SK-N-SH (cell line): ENCODE measurements at regions not wholly inside any gene's neighbourhood (a gene's known extent, or its start where the extent isn't known, plus 50 kb on each side); places are given as distances from the start of the nearest gene placed in this dataset.

Source experiments
- CTCF ChIA-PET: fragments of 300-600, 350-600 bp; formaldehyde crosslinking; extraction: SDS; loops from one replicate; lab custom pipeline; 2021; lab: Yijun Ruan, JAX
- POLR2A ChIA-PET: fragments of 350-600 bp; sonication (Branson Sonifier 250); formaldehyde crosslinking; extraction: SDS; loops from one replicate; lab custom pipeline; 2020; ENCODE audit warnings: antibody characterized with exemption, inconsistent platforms; lab: Yijun Ruan, JAX
- DNase-seq: peaks from one replicate; pipeline ENCODE4 v3.0.0; 2012
- H2AFZ ChIP-seq: fragments of 200-600 bp; sonication (generic); 2 replicates; pipeline ENCODE4 v1.8.1; 2016; ENCODE audit warnings: antibody characterized with exemption, mild to moderate bottlenecking, low read depth
- H3F3A ChIP-seq: fragments of 200-600 bp; sonication (generic); replicated peaks from 2 replicates; pipeline ENCODE3; 2016; ENCODE audit warnings: antibody characterized with exemption, mild to moderate bottlenecking; ENCODE audit not compliant: insufficient read depth
- H3K27ac ChIP-seq, 2 experiments: fragments of 200-500 bp in 1 of 2; fragments of 200-600 bp in 1 of 2; sonication (Bioruptor generic) in 1 of 2; sonication (generic), shearing (Covaris generic) in 1 of 2; 2 replicates each; pipeline versions ENCODE4 v1.5.1 to v1.6.1; 2014 to 2016; ENCODE audit warnings: low read depth in 2 of 2, inconsistent platforms in 1 of 2, low read length in 1 of 2, mild to moderate bottlenecking in 1 of 2, mixed read lengths in 1 of 2
- H3K27me3 ChIP-seq: fragments of 200-600 bp; sonication (generic), shearing (Covaris generic); 2 replicates; pipeline ENCODE4 v1.6.1; 2016; ENCODE audit warnings: mixed run types; ENCODE audit not compliant: insufficient read depth
- H3K36me3 ChIP-seq, 2 experiments: fragments of 200-500 bp in 1 of 2; fragments of 200-600 bp in 1 of 2; sonication (Bioruptor generic) in 1 of 2; sonication (generic) in 1 of 2; replicated peaks in 1 of 2; 2 replicates each; pipeline versions ENCODE3 to v1.5.1; 2014 to 2016; ENCODE audit warnings: low read length in 1 of 2, mild to moderate bottlenecking in 1 of 2; ENCODE audit not compliant: insufficient read depth in 2 of 2, control insufficient read depth in 1 of 2
- H3K4me1 ChIP-seq, 2 experiments: fragments of 200-500 bp in 1 of 2; fragments of 200-600 bp in 1 of 2; sonication (Bioruptor generic) in 1 of 2; sonication (generic), shearing (Covaris generic) in 1 of 2; 2 replicates each; pipeline versions ENCODE4 v1.5.1 to v1.6.1; 2014 to 2016; ENCODE audit warnings: low read depth in 1 of 2, low read length in 1 of 2, mixed run types in 1 of 2; ENCODE audit not compliant: insufficient read depth in 2 of 2, control insufficient read depth in 1 of 2
- H3K4me2 ChIP-seq: fragments of 200-600 bp; sonication (generic), shearing (Covaris generic); 2 replicates; pipeline ENCODE4 v1.6.1; 2017; ENCODE audit warnings: mixed run types
- H3K4me3 ChIP-seq, 2 experiments: fragments of 200-500 bp in 1 of 2; fragments of 200-600 bp in 1 of 2; sonication (Bioruptor generic) in 1 of 2; sonication (generic), shearing (Covaris generic) in 1 of 2; 2 replicates each; pipeline versions ENCODE4 v1.5.1 to v1.8.1; 2014 to 2016; ENCODE audit warnings: low read depth in 2 of 2, inconsistent platforms in 1 of 2, low read length in 1 of 2, mild to moderate bottlenecking in 1 of 2, mixed read lengths in 1 of 2, moderate library complexity in 1 of 2
- H3K79me2 ChIP-seq: fragments of 200-600 bp; sonication (generic); 2 replicates; pipeline ENCODE4 v1.8.1; 2017; ENCODE audit warnings: mild to moderate bottlenecking; ENCODE audit not compliant: insufficient read depth
- H3K9ac ChIP-seq: fragments of 200-600 bp; sonication (generic); 2 replicates; pipeline ENCODE4 v1.6.1; 2017; ENCODE audit warnings: mixed run types
- H3K9me2 ChIP-seq: fragments of 200-600 bp; sonication (generic); 2 replicates; pipeline ENCODE4 v1.6.1; 2017; ENCODE audit warnings: mixed run types
- H3K9me3 ChIP-seq: fragments of 200-600 bp; sonication (generic); 2 replicates; pipeline ENCODE4 v1.6.1; 2017; ENCODE audit warnings: mixed run types, mild to moderate bottlenecking, moderate library complexity
- H4K20me1 ChIP-seq: fragments of 200-600 bp; sonication (generic); 2 replicates; pipeline ENCODE4 v1.6.1; 2017; ENCODE audit warnings: mild to moderate bottlenecking, mixed run types; ENCODE audit not compliant: insufficient read depth
- ELF1 ChIP-seq: IDR thresholded peaks from 2 replicates; pipeline ENCODE4 v1.4.0; 2012
- GATA2 ChIP-seq: sonication (generic); formaldehyde crosslinking; IDR thresholded peaks from 2 replicates; pipeline ENCODE4 v1.5.0; 2020; ENCODE audit warnings: mild to moderate bottlenecking, missing genetic modification reagents
- MEF2A ChIP-seq: IDR thresholded peaks from 2 replicates; pipeline ENCODE4 v1.4.0; 2012; ENCODE audit warnings: low read depth, borderline replicate concordance
- MXI1 ChIP-seq: IDR thresholded peaks from 2 replicates; pipeline ENCODE4 v1.6.1; 2012; ENCODE audit warnings: mild to moderate bottlenecking, low read depth, low read length, improper control_type of control experiment
- NFIC ChIP-seq: IDR thresholded peaks from 2 replicates; pipeline ENCODE4 v1.4.0; 2012; ENCODE audit warnings: borderline replicate concordance
- NRF1 ChIP-seq: IDR thresholded peaks from 2 replicates; pipeline ENCODE4 v1.6.1; 2012; ENCODE audit warnings: low read depth, mild to moderate bottlenecking, low read length
- RAD21 ChIP-seq: IDR thresholded peaks from 2 replicates; pipeline ENCODE4 v1.6.1; 2012; ENCODE audit warnings: mild to moderate bottlenecking, low read length
- SMC3 ChIP-seq: IDR thresholded peaks from 2 replicates; pipeline ENCODE4 v1.6.1; 2012; ENCODE audit warnings: low read depth, low read length, improper control_type of control experiment
- TCF12 ChIP-seq: IDR thresholded peaks from 2 replicates; pipeline ENCODE4 v1.4.0; 2012
- TEAD4 ChIP-seq: IDR thresholded peaks from 2 replicates; pipeline ENCODE4 v1.4.0; 2012; ENCODE audit warnings: mild to moderate bottlenecking, borderline replicate concordance; ENCODE audit not compliant: insufficient read depth
- USF1 ChIP-seq: IDR thresholded peaks from 2 replicates; pipeline ENCODE4 v1.4.0; 2012; ENCODE audit warnings: low read depth, borderline replicate concordance
- USF2 ChIP-seq: fragments of 150-350 bp; IDR thresholded peaks from 2 replicates; pipeline ENCODE4 v1.6.1; 2017; ENCODE audit warnings: antibody characterized with exemption, low read length, low read depth, borderline replicate concordance
- YY1 ChIP-seq: IDR thresholded peaks from 2 replicates; pipeline ENCODE4 v1.4.0; 2012; ENCODE audit warnings: low read depth, mild to moderate bottlenecking
- WGBS: methylation state at CpG from one replicate; pipeline ENCODE4 v1.1.6; 2017; ENCODE audit warnings: low lambda C conversion rate; 5-methylcytosine and 5-hydroxymethylcytosine counted together
- TF ChIP-seq, protein P1 (sequence below): fragments of 200-600 bp; sonication (generic); IDR thresholded peaks from 2 replicates; pipeline ENCODE4 v1.6.1; 2017; ENCODE audit warnings: antibody characterized with exemption, mild to moderate bottlenecking, moderate library complexity
- TF ChIP-seq, protein P2 (sequence below): IDR thresholded peaks from 2 replicates; pipeline ENCODE4 v1.4.0; 2012; ENCODE audit warnings: low read depth, borderline replicate concordance
- TF ChIP-seq, protein P3 (sequence below): IDR thresholded peaks from 2 replicates; pipeline ENCODE4 v1.6.1; 2012; ENCODE audit warnings: mild to moderate bottlenecking, low read depth, low read length, moderate library complexity

GRCh38 chr14:87690076-87690613, 302.8 kb downstream of the GALC start:
- no peaks in the 10 kb centered on the region for H3K36me3 ChIP-seq
- H3K9me3 ChIP-seq, result no peaks in the 10 kb centered on the region
- H3K27ac ChIP-seq, result no peak overlapping the region
- H3K9ac ChIP-seq, result no peak overlapping the region
- no peaks in the 10 kb centered on the region for H3K4me1 ChIP-seq
- 3% methylated on average over 3 of the region's 3 CpGs for WGBS
- ChIA-PET CTCF (no interaction called here), POLR2A (no interaction called here)
- H3F3A ChIP-seq, result no peaks in the 10 kb centered on the region
- no peaks in the 10 kb centered on the region for H4K20me1 ChIP-seq
- no peak for DNase-seq
- no peak overlapping the region for H2AFZ ChIP-seq
- H3K9me2 ChIP-seq, result no peaks in the 10 kb centered on the region
- H3K79me2 ChIP-seq, result no peaks in the 10 kb centered on the region
- H3K4me3 ChIP-seq, result no peak overlapping the region
- H3K27me3 ChIP-seq, result no peaks in the 10 kb centered on the region
- H3K4me2 ChIP-seq, result no peak overlapping the region
- no peak for TF ChIP-seq TCF12
- no peak for TF ChIP-seq SMC3
- no peak for TF ChIP-seq NRF1
- TF ChIP-seq, protein P1, sequence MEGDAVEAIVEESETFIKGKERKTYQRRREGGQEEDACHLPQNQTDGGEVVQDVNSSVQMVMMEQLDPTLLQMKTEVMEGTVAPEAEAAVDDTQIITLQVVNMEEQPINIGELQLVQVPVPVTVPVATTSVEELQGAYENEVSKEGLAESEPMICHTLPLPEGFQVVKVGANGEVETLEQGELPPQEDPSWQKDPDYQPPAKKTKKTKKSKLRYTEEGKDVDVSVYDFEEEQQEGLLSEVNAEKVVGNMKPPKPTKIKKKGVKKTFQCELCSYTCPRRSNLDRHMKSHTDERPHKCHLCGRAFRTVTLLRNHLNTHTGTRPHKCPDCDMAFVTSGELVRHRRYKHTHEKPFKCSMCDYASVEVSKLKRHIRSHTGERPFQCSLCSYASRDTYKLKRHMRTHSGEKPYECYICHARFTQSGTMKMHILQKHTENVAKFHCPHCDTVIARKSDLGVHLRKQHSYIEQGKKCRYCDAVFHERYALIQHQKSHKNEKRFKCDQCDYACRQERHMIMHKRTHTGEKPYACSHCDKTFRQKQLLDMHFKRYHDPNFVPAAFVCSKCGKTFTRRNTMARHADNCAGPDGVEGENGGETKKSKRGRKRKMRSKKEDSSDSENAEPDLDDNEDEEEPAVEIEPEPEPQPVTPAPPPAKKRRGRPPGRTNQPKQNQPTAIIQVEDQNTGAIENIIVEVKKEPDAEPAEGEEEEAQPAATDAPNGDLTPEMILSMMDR, result no peak
- TF ChIP-seq, protein P2, sequence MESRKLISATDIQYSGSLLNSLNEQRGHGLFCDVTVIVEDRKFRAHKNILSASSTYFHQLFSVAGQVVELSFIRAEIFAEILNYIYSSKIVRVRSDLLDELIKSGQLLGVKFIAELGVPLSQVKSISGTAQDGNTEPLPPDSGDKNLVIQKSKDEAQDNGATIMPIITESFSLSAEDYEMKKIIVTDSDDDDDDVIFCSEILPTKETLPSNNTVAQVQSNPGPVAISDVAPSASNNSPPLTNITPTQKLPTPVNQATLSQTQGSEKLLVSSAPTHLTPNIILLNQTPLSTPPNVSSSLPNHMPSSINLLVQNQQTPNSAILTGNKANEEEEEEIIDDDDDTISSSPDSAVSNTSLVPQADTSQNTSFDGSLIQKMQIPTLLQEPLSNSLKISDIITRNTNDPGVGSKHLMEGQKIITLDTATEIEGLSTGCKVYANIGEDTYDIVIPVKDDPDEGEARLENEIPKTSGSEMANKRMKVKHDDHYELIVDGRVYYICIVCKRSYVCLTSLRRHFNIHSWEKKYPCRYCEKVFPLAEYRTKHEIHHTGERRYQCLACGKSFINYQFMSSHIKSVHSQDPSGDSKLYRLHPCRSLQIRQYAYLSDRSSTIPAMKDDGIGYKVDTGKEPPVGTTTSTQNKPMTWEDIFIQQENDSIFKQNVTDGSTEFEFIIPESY, result no peak
- TF ChIP-seq MEF2A, result no peak

- POLR2A ChIA-PET, result interaction anchor here (0.5 kb wide), 1 partner anchor 52 kb away, joined by 3 read pairs; no protein-coding TSS in a partner anchor
- TF ChIP-seq, protein P2, result no peak
- no peak for TF ChIP-seq YY1
- no peak for TF ChIP-seq MXI1
- no peak for TF ChIP-seq USF1
- TF ChIP-seq NFIC, result no peak
- TF ChIP-seq ELF1, result no peak
- TF ChIP-seq GATA2, result no peak
- no peak for TF ChIP-seq RAD21
- TF ChIP-seq TEAD4, result no peak
- TF ChIP-seq, protein P3, sequence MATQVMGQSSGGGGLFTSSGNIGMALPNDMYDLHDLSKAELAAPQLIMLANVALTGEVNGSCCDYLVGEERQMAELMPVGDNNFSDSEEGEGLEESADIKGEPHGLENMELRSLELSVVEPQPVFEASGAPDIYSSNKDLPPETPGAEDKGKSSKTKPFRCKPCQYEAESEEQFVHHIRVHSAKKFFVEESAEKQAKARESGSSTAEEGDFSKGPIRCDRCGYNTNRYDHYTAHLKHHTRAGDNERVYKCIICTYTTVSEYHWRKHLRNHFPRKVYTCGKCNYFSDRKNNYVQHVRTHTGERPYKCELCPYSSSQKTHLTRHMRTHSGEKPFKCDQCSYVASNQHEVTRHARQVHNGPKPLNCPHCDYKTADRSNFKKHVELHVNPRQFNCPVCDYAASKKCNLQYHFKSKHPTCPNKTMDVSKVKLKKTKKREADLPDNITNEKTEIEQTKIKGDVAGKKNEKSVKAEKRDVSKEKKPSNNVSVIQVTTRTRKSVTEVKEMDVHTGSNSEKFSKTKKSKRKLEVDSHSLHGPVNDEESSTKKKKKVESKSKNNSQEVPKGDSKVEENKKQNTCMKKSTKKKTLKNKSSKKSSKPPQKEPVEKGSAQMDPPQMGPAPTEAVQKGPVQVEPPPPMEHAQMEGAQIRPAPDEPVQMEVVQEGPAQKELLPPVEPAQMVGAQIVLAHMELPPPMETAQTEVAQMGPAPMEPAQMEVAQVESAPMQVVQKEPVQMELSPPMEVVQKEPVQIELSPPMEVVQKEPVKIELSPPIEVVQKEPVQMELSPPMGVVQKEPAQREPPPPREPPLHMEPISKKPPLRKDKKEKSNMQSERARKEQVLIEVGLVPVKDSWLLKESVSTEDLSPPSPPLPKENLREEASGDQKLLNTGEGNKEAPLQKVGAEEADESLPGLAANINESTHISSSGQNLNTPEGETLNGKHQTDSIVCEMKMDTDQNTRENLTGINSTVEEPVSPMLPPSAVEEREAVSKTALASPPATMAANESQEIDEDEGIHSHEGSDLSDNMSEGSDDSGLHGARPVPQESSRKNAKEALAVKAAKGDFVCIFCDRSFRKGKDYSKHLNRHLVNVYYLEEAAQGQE, result no peak
- TF ChIP-seq USF2, result no peak
Observed at GRCh38 chr14:87688524-87688923, 304.5 kb downstream of the GALC start.

More at GRCh38 chr14:87688524-87688923, 304.5 kb downstream of the GALC start:
- CTCF ChIA-PET, result no interaction called here
- H4K20me1 ChIP-seq, result no peaks in the 10 kb centered on the region
- 3% methylated on average over 3 of the region's 3 CpGs for WGBS
- no peaks in the 10 kb centered on the region for H3K9me3 ChIP-seq
- H3K36me3 ChIP-seq, result no peaks in the 10 kb centered on the region
- H3K4me2 ChIP-seq, result no peak overlapping the region
- H2AFZ ChIP-seq, result no peak overlapping the region
- H3K4me3 ChIP-seq, result no peak overlapping the region
- DNase-seq, result no peak
- no peak overlapping the region for H3K27ac ChIP-seq
- H3K79me2 ChIP-seq, result no peaks in the 10 kb centered on the region
- H3K9me2 ChIP-seq, result no peaks in the 10 kb centered on the region
- H3K27me3 ChIP-seq, result no peaks in the 10 kb centered on the region
- no peak overlapping the region for H3K9ac ChIP-seq
- H3F3A ChIP-seq, result no peaks in the 10 kb centered on the region
- no peaks in the 10 kb centered on the region for H3K4me1 ChIP-seq
